Peyer's patch (tissue), 4 donors: ENCODE measurements at regions not wholly inside any gene's neighbourhood (a gene's known extent, or its start where the extent isn't known, plus 50 kb on each side); places are given as distances from the start of the nearest gene placed in this dataset.

ENCODE experiments used
- DNase-seq, 3 donors: peaks; one replicate each; pipeline ENCODE4 v3.0.0-alpha.2; 2017 to 2019
- H3K27ac ChIP-seq, 4 donors: fragments of 200-600 bp; sonication (generic); one replicate each; pipeline ENCODE4 v1.5.1; 2016 to 2019
- H3K27me3 ChIP-seq, 2 donors: fragments of 200-600 bp; sonication (generic); one replicate each; pipeline ENCODE4 v1.5.1; 2019
- H3K36me3 ChIP-seq, 3 donors: fragments of 200-600 bp; sonication (generic); one replicate each; pipeline ENCODE4 v1.5.1; 2016 to 2019
- H3K4me1 ChIP-seq, 4 donors: fragments of 200-600 bp; sonication (generic); one replicate each; pipeline ENCODE4 v1.5.1; 2016 to 2019
- H3K4me3 ChIP-seq, 4 donors: fragments of 200-600 bp; sonication (generic); 1 replicate in 3 of 4; 2 replicates in 1 of 4; pipeline ENCODE4 v1.5.1; 2016 to 2019; ENCODE audit warnings: mild to moderate bottlenecking in 1 of 4
- H3K9me3 ChIP-seq, 4 donors: fragments of 200-600 bp; sonication (generic); one replicate each; pipeline ENCODE4 v1.5.1; 2016 to 2019; ENCODE audit warnings: mild to moderate bottlenecking in 1 of 4
- POLR2A ChIP-seq, 2 donors: fragments of 450-650 bp; IDR thresholded peaks; one replicate each; pipeline ENCODE4 v1.5.1; 2017; ENCODE audit warnings: antibody characterized with exemption in 2 of 2, mild to moderate bottlenecking in 2 of 2, moderate library complexity in 2 of 2
- small RNA-seq, 2 donors: library from RNA; depleted of rRNA; stranded (forward); fragments of <200 nt; gene quantifications; one replicate each; pipeline ENCODE3, GENCODE V24; 2016
- TF ChIP-seq, protein P1 (sequence below), 6 experiments: fragments of 450-650 bp in 4 of 6; fragments of 200-600 bp in 2 of 6; sonication (generic) in 1 of 6; IDR thresholded peaks; one replicate each; pipeline ENCODE4 v1.5.1; 2017 to 2019; ENCODE audit warnings: antibody characterized with exemption in 6 of 6, mild to moderate bottlenecking in 3 of 6, moderate library complexity in 1 of 6

DNA sequence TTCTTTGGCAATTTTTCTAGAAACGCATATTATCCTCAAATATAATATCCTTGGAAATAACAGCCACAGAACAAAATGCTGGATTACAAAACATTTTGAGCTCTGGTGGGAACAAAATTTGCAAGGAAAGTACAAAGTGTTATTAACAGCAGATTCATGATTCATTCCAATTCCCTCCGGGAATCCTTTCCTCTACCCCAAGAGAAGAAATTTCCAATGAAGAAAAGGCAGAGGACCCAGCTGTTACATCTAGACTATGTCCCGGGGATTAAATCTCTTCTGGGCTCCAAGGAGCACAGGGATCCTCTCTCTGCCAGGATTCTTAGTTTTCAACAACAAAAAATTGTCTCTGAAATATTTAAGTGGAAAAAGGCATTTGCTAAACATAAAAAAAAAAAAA lies 51.6 kb upstream of the TMEFF2 start:
- no peaks in the 10 kb centered on the region for H3K4me1 ChIP-seq
- TF ChIP-seq POLR2A (IDR thresholded peaks at IDR 0.05), result no peak
- TF ChIP-seq, protein P1, sequence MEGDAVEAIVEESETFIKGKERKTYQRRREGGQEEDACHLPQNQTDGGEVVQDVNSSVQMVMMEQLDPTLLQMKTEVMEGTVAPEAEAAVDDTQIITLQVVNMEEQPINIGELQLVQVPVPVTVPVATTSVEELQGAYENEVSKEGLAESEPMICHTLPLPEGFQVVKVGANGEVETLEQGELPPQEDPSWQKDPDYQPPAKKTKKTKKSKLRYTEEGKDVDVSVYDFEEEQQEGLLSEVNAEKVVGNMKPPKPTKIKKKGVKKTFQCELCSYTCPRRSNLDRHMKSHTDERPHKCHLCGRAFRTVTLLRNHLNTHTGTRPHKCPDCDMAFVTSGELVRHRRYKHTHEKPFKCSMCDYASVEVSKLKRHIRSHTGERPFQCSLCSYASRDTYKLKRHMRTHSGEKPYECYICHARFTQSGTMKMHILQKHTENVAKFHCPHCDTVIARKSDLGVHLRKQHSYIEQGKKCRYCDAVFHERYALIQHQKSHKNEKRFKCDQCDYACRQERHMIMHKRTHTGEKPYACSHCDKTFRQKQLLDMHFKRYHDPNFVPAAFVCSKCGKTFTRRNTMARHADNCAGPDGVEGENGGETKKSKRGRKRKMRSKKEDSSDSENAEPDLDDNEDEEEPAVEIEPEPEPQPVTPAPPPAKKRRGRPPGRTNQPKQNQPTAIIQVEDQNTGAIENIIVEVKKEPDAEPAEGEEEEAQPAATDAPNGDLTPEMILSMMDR (IDR thresholded peaks at IDR 0.05), result no peak
- DNase-seq, result no peak

DNA sequence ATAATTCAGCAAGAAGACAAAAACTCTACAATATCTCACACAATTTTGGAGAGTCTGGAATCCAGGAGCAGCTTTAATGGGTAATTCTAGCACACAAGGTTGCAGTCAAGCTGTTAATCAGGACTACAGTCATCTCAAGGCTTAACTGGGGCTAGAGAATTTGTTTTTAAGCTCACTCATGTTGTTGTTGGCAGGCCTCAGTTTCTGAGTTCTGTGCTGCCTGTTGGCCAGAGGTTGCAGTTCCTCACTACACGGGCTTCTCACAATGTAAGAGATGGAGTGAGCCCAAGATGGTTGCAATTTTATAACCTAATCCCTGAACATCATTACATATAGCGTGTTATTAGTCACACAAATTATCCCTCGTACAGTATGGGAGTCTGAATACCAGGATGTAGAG lies 50.6 kb upstream of the TMEFF2 start:
- H3K4me3 ChIP-seq, result no peak overlapping the region
- TF ChIP-seq, protein P1 (IDR thresholded peaks at IDR 0.05), result no peak
- no peak for TF ChIP-seq POLR2A (IDR thresholded peaks at IDR 0.05)
- no peaks in the 10 kb centered on the region for H3K4me1 ChIP-seq
- H3K27ac ChIP-seq, result no peak overlapping the region
- no peak for DNase-seq
- H3K36me3 ChIP-seq, result no peaks in the 10 kb centered on the region
- H3K9me3 ChIP-seq, result no peaks in the 10 kb centered on the region
- no peaks in the 10 kb centered on the region for H3K27me3 ChIP-seq

More for the DNA sequence above, 51.6 kb upstream of the TMEFF2 start:
- no peaks in the 10 kb centered on the region for H3K36me3 ChIP-seq
- no peak overlapping the region for H3K4me3 ChIP-seq
- H3K9me3 ChIP-seq, result no peaks in the 10 kb centered on the region
- H3K27me3 ChIP-seq, result no peaks in the 10 kb centered on the region
- H3K27ac ChIP-seq, result no peak overlapping the region

Small RNA genes in the stretch of these regions (small RNA-seq; reads per million reads assigned to genes)
- gene AC068135.1 (0 reads per million in 2 donors), gene AC074290.1 (0 reads per million in 2 donors), gene RF00017 (0 reads per million in 2 donors), gene RF00273 (0 reads per million in 2 donors), gene RNU6-169P (0 reads per million in 2 donors)
